GM12874 (cell line): ENCODE measurements at regions not wholly inside any gene's neighbourhood (a gene's known extent, or its start where the extent isn't known, plus 50 kb on each side); places are given as distances from the start of the nearest gene placed in this dataset.

Experiments used
- TF ChIP-seq, protein P1 (sequence below): IDR thresholded peaks from 2 replicates; pipeline ENCODE4 v1.5.1; 2011; ENCODE audit warnings: low read depth, mild to moderate bottlenecking, control low read depth, low read length, moderate library complexity; ENCODE audit not compliant: insufficient read depth

DNA sequence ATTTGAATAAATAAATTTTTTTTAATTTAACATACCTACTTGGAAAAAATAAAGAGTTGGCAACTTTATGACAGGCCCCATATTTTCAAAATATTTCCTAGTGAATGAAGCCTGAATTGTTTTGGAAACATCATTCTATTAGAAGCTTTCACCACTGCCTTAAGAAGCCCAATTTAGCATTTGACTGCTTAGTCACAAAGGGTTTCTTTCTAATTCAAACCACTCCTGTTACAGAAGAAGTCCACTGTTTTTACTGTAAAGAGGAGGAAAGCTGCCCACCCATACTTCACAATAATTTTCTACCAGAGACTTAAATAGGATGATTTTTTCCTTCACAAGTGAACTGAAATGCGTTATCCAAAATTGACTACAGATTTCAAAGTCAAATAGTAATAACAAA, 534.6 kb upstream of the PTBP2 start:
- TF ChIP-seq, protein P1, sequence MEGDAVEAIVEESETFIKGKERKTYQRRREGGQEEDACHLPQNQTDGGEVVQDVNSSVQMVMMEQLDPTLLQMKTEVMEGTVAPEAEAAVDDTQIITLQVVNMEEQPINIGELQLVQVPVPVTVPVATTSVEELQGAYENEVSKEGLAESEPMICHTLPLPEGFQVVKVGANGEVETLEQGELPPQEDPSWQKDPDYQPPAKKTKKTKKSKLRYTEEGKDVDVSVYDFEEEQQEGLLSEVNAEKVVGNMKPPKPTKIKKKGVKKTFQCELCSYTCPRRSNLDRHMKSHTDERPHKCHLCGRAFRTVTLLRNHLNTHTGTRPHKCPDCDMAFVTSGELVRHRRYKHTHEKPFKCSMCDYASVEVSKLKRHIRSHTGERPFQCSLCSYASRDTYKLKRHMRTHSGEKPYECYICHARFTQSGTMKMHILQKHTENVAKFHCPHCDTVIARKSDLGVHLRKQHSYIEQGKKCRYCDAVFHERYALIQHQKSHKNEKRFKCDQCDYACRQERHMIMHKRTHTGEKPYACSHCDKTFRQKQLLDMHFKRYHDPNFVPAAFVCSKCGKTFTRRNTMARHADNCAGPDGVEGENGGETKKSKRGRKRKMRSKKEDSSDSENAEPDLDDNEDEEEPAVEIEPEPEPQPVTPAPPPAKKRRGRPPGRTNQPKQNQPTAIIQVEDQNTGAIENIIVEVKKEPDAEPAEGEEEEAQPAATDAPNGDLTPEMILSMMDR, result no peak

DNA sequence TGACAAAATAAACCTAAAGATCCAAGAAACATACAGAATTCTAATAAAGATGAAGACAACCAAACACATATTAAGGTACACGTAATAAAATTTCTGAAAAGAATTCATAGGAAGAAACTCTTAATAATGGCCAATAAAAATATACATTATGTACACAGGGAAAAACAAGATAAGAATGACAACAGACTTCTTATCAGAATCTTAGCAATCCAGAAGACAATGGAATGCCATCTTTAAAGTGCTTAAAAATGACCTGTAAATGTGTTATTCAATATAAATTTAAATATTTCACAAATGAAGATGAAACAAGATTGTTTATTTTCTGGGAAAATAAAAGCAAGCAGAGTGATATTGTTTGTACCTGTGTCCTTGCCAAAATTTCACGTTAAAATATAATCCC, 530.4 kb upstream of the PTBP2 start:
- TF ChIP-seq, protein P1, result no peak

DNA sequence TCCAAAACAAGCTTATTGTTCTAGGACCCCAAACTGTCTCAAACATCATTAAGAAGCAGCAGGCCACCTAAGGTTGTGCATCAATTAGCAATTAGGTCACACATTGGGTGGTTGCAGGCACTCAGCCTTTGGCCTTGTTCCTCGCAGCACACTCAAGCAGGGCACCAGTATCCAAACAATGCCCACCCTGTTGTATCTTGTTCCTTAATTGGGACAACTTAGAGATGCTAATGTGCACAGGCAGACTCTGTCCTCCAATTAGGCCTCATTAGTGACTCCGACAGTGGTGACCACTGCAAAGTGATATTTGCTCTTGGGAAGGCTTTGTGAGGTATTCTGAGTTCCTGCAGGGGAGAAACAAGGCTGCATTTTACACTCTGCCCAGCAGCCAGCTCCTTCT, 515.1 kb upstream of the PTBP2 start:
- TF ChIP-seq, protein P1, result no peak

DNA sequence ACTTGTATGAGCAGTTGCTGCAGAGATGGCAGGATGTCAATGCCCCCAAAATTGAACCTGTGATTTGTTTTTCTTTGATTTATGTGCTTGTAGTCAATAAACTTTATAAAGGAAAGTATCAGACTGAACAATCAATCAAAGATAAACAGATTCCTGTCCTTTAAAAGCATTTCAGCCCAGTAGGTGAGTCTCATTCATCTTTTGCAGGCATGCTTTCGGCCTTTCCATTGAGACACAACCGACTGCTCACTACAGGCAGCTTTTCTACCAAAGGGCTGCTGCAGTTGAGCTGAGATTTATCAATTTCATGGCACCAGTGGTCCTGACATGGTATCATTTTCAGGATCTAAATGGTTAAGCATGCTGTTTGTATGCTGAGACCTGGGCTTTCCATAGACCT, 513.6 kb upstream of the PTBP2 start:
- TF ChIP-seq, protein P1, result no peak

DNA sequence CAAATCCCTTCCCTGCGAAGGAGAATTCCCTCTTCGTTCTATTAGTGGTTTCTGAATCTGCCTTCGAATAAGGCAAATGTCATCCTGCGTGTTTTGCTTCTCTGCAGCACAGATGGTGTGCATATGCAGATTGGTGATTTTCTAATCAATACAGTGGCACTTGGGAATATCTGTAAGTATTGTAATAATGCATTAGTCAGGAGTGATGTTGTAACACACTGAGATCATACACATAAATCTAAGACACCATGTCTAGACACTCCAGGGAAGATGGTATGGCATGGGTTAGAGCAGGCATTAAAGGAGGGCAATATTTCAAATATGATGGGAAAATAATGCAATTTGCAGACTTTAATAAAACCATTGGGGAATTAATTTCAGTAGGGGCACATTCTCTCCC, 513.2 kb upstream of the PTBP2 start:
- TF ChIP-seq, protein P1, result no peak

DNA sequence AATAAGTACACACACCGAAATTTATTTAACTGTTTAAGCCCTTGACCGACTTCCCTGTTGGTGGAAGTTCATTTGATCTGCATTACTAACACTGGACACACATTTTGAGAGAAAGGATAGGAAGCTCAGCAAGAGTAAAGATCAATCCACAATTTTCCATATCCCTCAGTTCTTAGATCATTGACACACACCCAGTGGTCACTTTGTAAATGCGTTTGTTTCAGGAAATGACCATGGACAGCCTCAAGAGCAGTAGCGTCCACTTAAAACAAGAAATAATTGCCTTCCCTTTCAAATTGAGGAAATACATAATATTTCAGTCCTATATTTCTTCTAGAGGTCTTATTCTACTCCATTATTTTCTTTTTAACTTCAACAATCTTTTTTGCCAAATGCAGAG, 511.5 kb upstream of the PTBP2 start:
- TF ChIP-seq, protein P1, result no peak

DNA sequence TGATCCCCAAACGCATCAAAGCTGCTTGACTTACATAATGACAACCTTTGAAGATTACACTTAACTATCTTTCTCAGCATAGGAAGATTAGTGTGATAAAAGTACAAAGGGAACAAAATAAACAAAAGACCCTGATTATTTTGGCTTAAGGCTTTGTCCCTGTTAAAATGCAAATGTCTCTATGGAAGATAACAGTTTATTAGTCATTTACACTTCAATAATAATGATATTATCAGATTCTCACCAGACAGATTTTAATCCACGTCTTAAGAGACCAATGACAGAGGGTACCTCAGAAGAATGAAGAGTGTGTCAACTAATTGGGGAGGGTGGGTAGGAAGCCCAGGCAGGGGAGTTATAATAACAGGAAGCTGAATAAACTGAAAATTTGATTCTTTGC, 510.4 kb upstream of the PTBP2 start:
- TF ChIP-seq, protein P1, result no peak

DNA sequence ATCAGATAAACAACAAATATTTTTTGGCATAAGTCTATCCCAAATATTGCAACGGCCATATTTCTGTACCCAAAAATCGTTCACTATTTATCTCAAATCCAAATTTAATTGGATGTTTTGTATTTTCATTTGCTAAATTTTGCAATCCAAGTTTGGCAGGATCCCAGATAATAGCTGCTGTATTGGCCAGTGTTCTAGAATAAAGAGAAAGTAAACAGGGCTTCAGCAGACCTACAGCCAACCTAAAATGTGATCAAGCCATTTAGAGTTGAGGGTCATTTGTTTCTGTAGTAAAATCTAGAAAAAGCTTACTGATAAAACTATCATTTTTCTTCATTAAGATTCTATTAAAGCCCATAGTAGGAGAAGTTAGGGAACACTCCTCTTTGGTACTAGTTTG, 506.6 kb upstream of the PTBP2 start:
- TF ChIP-seq, protein P1, result no peak
